AG09309 (cell line): ENCODE measurements at regions not wholly inside any gene's neighbourhood (a gene's known extent, or its start where the extent isn't known, plus 50 kb on each side); places are given as distances from the start of the nearest gene placed in this dataset.

Experiments
- DNase-seq: peaks from one replicate; pipeline ENCODE4 v3.0.0-alpha.2; 2010; ENCODE audit warnings: low read depth
- H3K4me3 ChIP-seq: 2 replicates; pipeline ENCODE4 v1.5.1; 2011; ENCODE audit warnings: mild to moderate bottlenecking, low read depth, low read length, moderate library complexity; ENCODE audit not compliant: control insufficient read depth
- CTCF ChIP-seq: IDR thresholded peaks from 2 replicates; pipeline ENCODE4 v1.5.1; 2011; ENCODE audit warnings: mild to moderate bottlenecking, low read depth, low read length, inconsistent platforms; ENCODE audit not compliant: insufficient read depth, control insufficient read depth; ENCODE audit errors: missing control alignments

GRCh38 chr3:66823532-66823931 lies 174.6 kb upstream of the KBTBD8 start:
- DNase-seq = no peak
- no peak for TF ChIP-seq CTCF
- no peak overlapping the region for H3K4me3 ChIP-seq

DNA sequence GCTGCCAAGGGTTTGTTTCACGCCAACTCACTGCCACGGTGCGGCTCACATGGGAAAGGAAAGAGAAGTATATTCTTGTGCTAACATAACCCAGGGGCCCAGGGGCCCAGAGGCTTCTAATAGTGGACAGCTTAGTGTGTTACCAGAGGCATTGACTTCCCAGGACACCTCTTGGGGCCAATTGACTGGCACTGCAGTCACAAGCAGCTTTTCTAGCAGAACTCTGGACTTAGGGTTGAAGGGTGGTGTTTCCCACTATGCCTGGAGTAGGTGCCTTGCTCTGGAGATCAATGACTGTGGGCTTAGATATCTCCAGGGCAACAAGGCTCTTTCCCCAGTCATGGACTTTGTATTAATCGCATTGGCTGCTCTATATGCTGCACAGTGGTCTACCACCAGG lies 172.7 kb upstream of the KBTBD8 start:
- TF ChIP-seq CTCF = no peak
- no peak overlapping the region for H3K4me3 ChIP-seq
- DNase-seq = no peak

- H3K4me3 ChIP-seq = no peak overlapping the region
- TF ChIP-seq CTCF = no peak
- no peak for DNase-seq
Observed at GRCh38 chr3:66827726-66828125, 170.4 kb upstream of the KBTBD8 start.

DNA sequence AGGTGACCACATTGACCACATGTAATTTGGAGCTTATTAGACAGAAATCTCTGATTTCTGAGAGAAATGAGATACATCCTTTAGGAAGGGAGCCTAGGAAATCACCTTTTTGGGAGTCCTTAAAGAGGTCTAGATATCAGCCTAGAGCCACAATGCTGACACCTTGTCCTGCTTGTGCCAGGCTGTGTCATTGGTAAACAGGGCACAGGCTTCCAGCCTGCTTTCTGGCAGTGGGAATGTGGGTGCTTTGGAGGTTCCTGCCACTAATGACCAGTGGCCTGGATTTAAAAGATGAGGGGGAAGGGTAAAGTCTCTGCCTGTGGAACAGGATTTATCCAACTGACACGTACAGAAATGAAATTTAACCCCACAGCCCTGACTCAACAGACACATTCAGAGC lies 169.8 kb upstream of the KBTBD8 start:
- H3K4me3 ChIP-seq = no peak overlapping the region
- no peak for DNase-seq
- TF ChIP-seq CTCF = no peak

DNA sequence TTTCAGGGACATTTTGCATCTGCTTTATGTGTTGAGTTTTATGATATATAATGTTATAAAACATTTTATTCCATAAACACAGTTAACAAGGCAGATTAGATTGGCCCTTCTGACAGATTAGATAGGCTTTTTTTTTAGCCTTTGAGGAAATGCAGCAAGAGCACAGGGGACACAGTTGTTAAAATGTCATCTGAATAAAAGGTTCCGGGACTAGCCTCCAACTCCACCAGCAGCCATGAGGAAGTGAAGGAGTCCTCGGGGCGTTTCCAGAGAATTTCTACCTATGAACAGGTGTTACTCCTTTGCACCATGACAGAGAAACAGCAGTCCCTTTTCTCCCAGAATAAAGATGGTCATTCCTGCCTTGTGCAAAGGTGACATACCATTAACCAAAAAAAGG lies 167.8 kb upstream of the KBTBD8 start:
- no peak for TF ChIP-seq CTCF
- DNase-seq = no peak
- H3K4me3 ChIP-seq = no peak overlapping the region

DNA sequence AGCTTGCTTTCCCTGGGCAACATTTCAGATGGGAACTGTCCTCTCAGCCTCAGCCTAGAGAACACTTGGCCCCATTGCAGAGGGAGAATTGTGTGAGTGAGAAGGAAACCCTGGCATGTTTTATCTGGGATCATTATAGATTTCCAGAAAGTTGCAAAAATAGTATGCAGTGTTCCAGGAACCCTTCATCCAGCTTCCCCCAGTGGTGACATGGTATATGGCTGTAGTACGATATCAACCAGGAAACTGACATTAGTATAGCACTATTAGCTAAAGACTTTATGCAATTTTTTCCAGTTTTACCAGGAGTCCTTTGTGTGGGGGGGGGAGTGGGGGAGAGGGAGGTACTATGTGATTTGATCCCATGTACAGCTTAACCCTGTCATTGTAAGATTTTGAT lies 166.2 kb upstream of the KBTBD8 start:
- no peak overlapping the region for H3K4me3 ChIP-seq
- no peak for TF ChIP-seq CTCF
- no peak for DNase-seq
